HEK293 (cell line): ENCODE measurements at regions not wholly inside any gene's neighbourhood (a gene's known extent, or its start where the extent isn't known, plus 50 kb on each side); places are given as distances from the start of the nearest gene placed in this dataset.
A peak's percentile ranks its signal among the peaks of the same experiment; 100 is the strongest.

Source experiments
- CTCF ChIA-PET: fragments of 350-600 bp; formaldehyde crosslinking; extraction: SDS; loops from one replicate; lab custom pipeline; 2021; ENCODE audit warnings: antibody characterized with exemption; lab: Yijun Ruan, JAX
- POLR2A ChIA-PET: fragments of 300-600 bp; formaldehyde crosslinking; extraction: SDS; loops from one replicate; lab custom pipeline; 2020; ENCODE audit warnings: antibody characterized with exemption, inconsistent platforms; lab: Yijun Ruan, JAX
- H3K27ac ChIP-seq: fragments of 200-500 bp; sonication (Bioruptor generic); 2 replicates; pipeline ENCODE4 v1.5.1; 2014; ENCODE audit warnings: low read depth, low read length, control low read depth, inconsistent platforms; ENCODE audit errors: extremely low read depth
- H3K36me3 ChIP-seq, 2 experiments: fragments of 200-500 bp in 1 of 2; sonication (Bioruptor generic) in 1 of 2; 1 replicate in 1 of 2; 2 replicates in 1 of 2; pipeline ENCODE4 v1.5.1; 2014 to 2017; ENCODE audit warnings: inconsistent platforms in 2 of 2, low read length in 2 of 2; ENCODE audit not compliant: control insufficient read depth in 2 of 2, insufficient read depth in 1 of 2
- H3K4me1 ChIP-seq: fragments of 200-500 bp; sonication (Bioruptor generic); 2 replicates; pipeline ENCODE4 v1.5.1; 2014; ENCODE audit warnings: mild to moderate bottlenecking, low read length, inconsistent platforms; ENCODE audit not compliant: control insufficient read depth, insufficient read depth
- H3K4me3 ChIP-seq: 2 replicates; pipeline ENCODE4 v1.5.1; 2011; ENCODE audit warnings: low read depth, mild to moderate bottlenecking, control low read depth, low read length, moderate library complexity
- H3K9me3 ChIP-seq: fragments of 200-500 bp; sonication (Bioruptor generic); 2 replicates; pipeline ENCODE4 v1.5.1; 2014; ENCODE audit warnings: low read depth, low read length, inconsistent platforms; ENCODE audit not compliant: control insufficient read depth, insufficient read depth
- KLF17 ChIP-seq: fragments of 450-650 bp; formaldehyde crosslinking; IDR thresholded peaks from 2 replicates; pipeline ENCODE4 v1.5.1; 2016; ENCODE audit warnings: missing biosample characterization, missing genetic modification characterization
- KLF9 ChIP-seq: fragments of 450-650 bp; formaldehyde crosslinking; IDR thresholded peaks from 2 replicates; pipeline ENCODE4 v1.5.1; 2016; ENCODE audit warnings: missing biosample characterization, missing genetic modification characterization, low read depth
- PRDM1 ChIP-seq: fragments of 450-650 bp; formaldehyde crosslinking; IDR thresholded peaks from 2 replicates; pipeline ENCODE4; 2016; ENCODE audit warnings: missing biosample characterization, missing genetic modification characterization
- PRDM4 ChIP-seq: fragments of 450-650 bp; formaldehyde crosslinking; IDR thresholded peaks from 2 replicates; pipeline ENCODE4 v1.5.1; 2017; ENCODE audit warnings: missing biosample characterization, missing genetic modification characterization
- RBAK ChIP-seq: fragments of 450-650 bp; formaldehyde crosslinking; IDR thresholded peaks from 2 replicates; pipeline ENCODE4 v1.5.1; 2016; ENCODE audit warnings: missing biosample characterization, missing genetic modification characterization
- TCF7L2 ChIP-seq: IDR thresholded peaks from 2 replicates; pipeline ENCODE4 v1.6.1; 2011; ENCODE audit warnings: low read depth, mild to moderate bottlenecking, inconsistent platforms, low read length, moderate library complexity, borderline replicate concordance
- ZEB2 ChIP-seq: fragments of 450-650 bp; formaldehyde crosslinking; IDR thresholded peaks from 2 replicates; pipeline ENCODE4 v1.5.1; 2016; ENCODE audit warnings: missing biosample characterization, missing genetic modification characterization
- ZNF114 ChIP-seq: fragments of 450-650 bp; formaldehyde crosslinking; IDR thresholded peaks from 2 replicates; pipeline ENCODE4 v1.5.0; 2017; ENCODE audit warnings: missing biosample characterization, missing genetic modification characterization
- ZNF138 ChIP-seq: fragments of 450-650 bp; formaldehyde crosslinking; IDR thresholded peaks from 2 replicates; pipeline ENCODE4 v1.5.1; 2016; ENCODE audit warnings: missing biosample characterization, missing genetic modification characterization, borderline replicate concordance
- ZNF16 ChIP-seq: fragments of 450-650 bp; formaldehyde crosslinking; IDR thresholded peaks from 2 replicates; pipeline ENCODE4 v1.5.1; 2016; ENCODE audit warnings: low read depth, missing biosample characterization, missing genetic modification characterization
- ZNF174 ChIP-seq: fragments of 450-650 bp; formaldehyde crosslinking; IDR thresholded peaks from 2 replicates; pipeline ENCODE4 v1.5.0; 2017; ENCODE audit warnings: missing biosample characterization, mild to moderate bottlenecking, missing genetic modification characterization
- ZNF184 ChIP-seq: fragments of 450-650 bp; IDR thresholded peaks from 2 replicates; pipeline ENCODE4 v1.5.1; 2018; ENCODE audit warnings: missing biosample characterization, mild to moderate bottlenecking, missing genetic modification characterization
- ZNF214 ChIP-seq: fragments of 450-650 bp; formaldehyde crosslinking; IDR thresholded peaks from 2 replicates; pipeline ENCODE4 v1.5.1; 2017; ENCODE audit warnings: missing biosample characterization, mild to moderate bottlenecking, missing genetic modification characterization, borderline replicate concordance
- ZNF350 ChIP-seq: fragments of 450-650 bp; formaldehyde crosslinking; IDR thresholded peaks from 2 replicates; pipeline ENCODE4 v1.5.0; 2017; ENCODE audit warnings: missing biosample characterization, mild to moderate bottlenecking, missing genetic modification characterization
- ZNF366 ChIP-seq: fragments of 450-650 bp; formaldehyde crosslinking; conservative IDR thresholded peaks from 2 replicates; pipeline ENCODE4 v1.5.1; 2016; ENCODE audit warnings: missing biosample characterization, missing genetic modification characterization
- ZNF433 ChIP-seq: fragments of 450-650 bp; formaldehyde crosslinking; IDR thresholded peaks from 2 replicates; pipeline ENCODE4 v1.5.1; 2016; ENCODE audit warnings: missing biosample characterization, missing genetic modification characterization, low read depth
- ZNF514 ChIP-seq: fragments of 450-650 bp; formaldehyde crosslinking; IDR thresholded peaks from 2 replicates; pipeline ENCODE4 v1.5.1; 2016; ENCODE audit warnings: missing biosample characterization, missing genetic modification characterization
- ZNF830 ChIP-seq: fragments of 450-650 bp; IDR thresholded peaks from 2 replicates; pipeline ENCODE4 v1.5.0; 2018; ENCODE audit warnings: missing biosample characterization, missing genetic modification characterization, low read depth, mild to moderate bottlenecking, moderate library complexity

- no peaks in the 10 kb centered on the region for H3K36me3 ChIP-seq
- TF ChIP-seq PRDM1 (tag by site-specific recombination), result peak; percentile 77
- no peak for TF ChIP-seq ZEB2 (tag by site-specific recombination)
- no peak for TF ChIP-seq ZNF138
- TF ChIP-seq ZNF350 (tag by site-specific recombination), result no peak
- TF ChIP-seq ZNF214 (tag by site-specific recombination), result no peak
- TF ChIP-seq ZNF366 (tag by site-specific recombination), result peak; percentile 73
- TF ChIP-seq KLF17, result no peak
- no peak for TF ChIP-seq ZNF16 (tag by site-specific recombination)
- TF ChIP-seq PRDM4 (tag by site-specific recombination), result no peak
- TF ChIP-seq ZNF433, result no peak
- TF ChIP-seq TCF7L2, result no peak
- TF ChIP-seq, all 188 proteins: peak for 2
- Histone ChIP-seq H3K4me1 (no peaks in the 10 kb centered on the region), H3K9me3 (no peaks in the 10 kb centered on the region), H3K27ac (no peak overlapping the region), H3K4me3 (no peak overlapping the region)
- CTCF ChIA-PET, result no interaction called here
- POLR2A ChIA-PET, result no interaction called here
Measured at GRCh38 chr4:89639395-89639794, 197.6 kb downstream of the SNCA start.

GRCh38 chr4:89625599-89626293 is 211.2 kb downstream of the SNCA start:
- CTCF ChIA-PET, result no interaction called here
- TF ChIP-seq KLF9 (no peak), ZNF830 (tag by site-specific recombination) (no peak), ZNF174 (no peak), ZNF514 (tag by site-specific recombination) (no peak), ZNF114 (tag by site-specific recombination) (no peak), ZNF184 (tag by site-specific recombination) (no peak), RBAK (no peak)
- POLR2A ChIA-PET, result no interaction called here

GRCh38 chr4:89619206-89619962 is 217.6 kb downstream of the SNCA start:
- no peak overlapping the region for H3K4me3 ChIP-seq
- no peaks in the 10 kb centered on the region for H3K9me3 ChIP-seq
- no peak overlapping the region for H3K27ac ChIP-seq
- no peaks in the 10 kb centered on the region for H3K36me3 ChIP-seq
- H3K4me1 ChIP-seq, result 0 out of 2 replicates have a peak, but pooled peaks cover 4% of the 10 kb centered on the region
- no peak for TF ChIP-seq KLF17
- ChIA-PET CTCF (no interaction called here), POLR2A (no interaction called here)

More at GRCh38 chr4:89625599-89626293, 211.2 kb downstream of the SNCA start:
- Histone ChIP-seq H3K4me3 (no peak overlapping the region), H3K9me3 (no peaks in the 10 kb centered on the region), H3K4me1 (no peaks in the 10 kb centered on the region), H3K27ac (no peak overlapping the region), H3K36me3 (no peaks in the 10 kb centered on the region)
